Glomerular visceral epithelial cell (primary cell): ENCODE measurements at regions not wholly inside any gene's neighbourhood (a gene's known extent, or its start where the extent isn't known, plus 50 kb on each side); places are given as distances from the start of the nearest gene placed in this dataset.
"Not testable (repeated sequence)": the region's sequence is repeated elsewhere in the genome, so short reads cannot be mapped to it uniquely, and the experiment has no call there.

Source experiments
- DNase-seq: peaks from one replicate; pipeline ENCODE4 v3.0.0-alpha.2; 2016; ENCODE audit errors: extremely low spot score

GRCh38 chr4:104330125-104330905, 164.4 kb downstream of the CXXC4 start:
- no peak for DNase-seq

GRCh38 chr4:104326991-104327694, 167.6 kb downstream of the CXXC4 start:
- DNase-seq: not testable (repeated sequence)

- DNase-seq: no peak
Observed at GRCh38 chr4:104302731-104303130, 192.0 kb downstream of the CXXC4 start.

GRCh38 chr4:104294811-104295210, 199.9 kb downstream of the CXXC4 start:
- DNase-seq: peak; percentile 3

- no peak for DNase-seq
Observed at GRCh38 chr4:104286867-104287266, 207.8 kb downstream of the CXXC4 start.

GRCh38 chr4:104283303-104283702, 211.4 kb downstream of the CXXC4 start:
- DNase-seq: no peak

GRCh38 chr4:104279744-104280143, 214.9 kb downstream of the CXXC4 start:
- no peak for DNase-seq

- no peak for DNase-seq
Observed at GRCh38 chr4:104272966-104273365, 221.7 kb downstream of the CXXC4 start.

GRCh38 chr4:104269603-104270002, 225.1 kb downstream of the CXXC4 start:
- DNase-seq: not testable (repeated sequence)

GRCh38 chr4:104263100-104263499, 231.6 kb downstream of the CXXC4 start:
- no peak for DNase-seq

GRCh38 chr4:104262678-104263077, 232.0 kb downstream of the CXXC4 start:
- DNase-seq: no peak

GRCh38 chr4:104248726-104249125, 246.0 kb downstream of the CXXC4 start:
- no peak for DNase-seq

GRCh38 chr4:104235967-104236366, 258.7 kb downstream of the CXXC4 start:
- DNase-seq: no peak

GRCh38 chr4:104217526-104217925, 277.2 kb downstream of the CXXC4 start:
- DNase-seq: no peak

GRCh38 chr4:104211657-104212056, 283.0 kb downstream of the CXXC4 start:
- DNase-seq: no peak

- no peak for DNase-seq
Observed at GRCh38 chr4:104210420-104210819, 284.3 kb downstream of the CXXC4 start.

GRCh38 chr4:104206784-104207183, 287.9 kb downstream of the CXXC4 start:
- no peak for DNase-seq

GRCh38 chr4:104205116-104205515, 289.6 kb downstream of the CXXC4 start:
- no peak for DNase-seq

- no peak for DNase-seq
Observed at GRCh38 chr4:104188301-104188700, 306.4 kb downstream of the CXXC4 start.

- no peak for DNase-seq
Observed at GRCh38 chr4:104169437-104169836, 325.3 kb downstream of the CXXC4 start.

GRCh38 chr4:104166749-104167148, 327.9 kb downstream of the CXXC4 start:
- DNase-seq: no peak

- peak; percentile 3 for DNase-seq
Observed at GRCh38 chr4:104163820-104164219, 330.9 kb downstream of the CXXC4 start.

- no peak for DNase-seq
Observed at GRCh38 chr4:104146048-104146447, 348.6 kb downstream of the CXXC4 start.
